PC-9 (cell line): ENCODE measurements at regions not wholly inside any gene's neighbourhood (a gene's known extent, or its start where the extent isn't known, plus 50 kb on each side); places are given as distances from the start of the nearest gene placed in this dataset.

Experiments used
- EZH2 ChIP-seq: fragments of 200-600 bp; sonication (generic); IDR thresholded peaks from 2 replicates; pipeline ENCODE4 v1.8.0; 2017; ENCODE audit warnings: antibody characterized with exemption, low read depth
- TF ChIP-seq, protein P1 (sequence below): fragments of 200-600 bp; sonication (generic); conservative IDR thresholded peaks from 2 replicates; pipeline ENCODE4 v1.6.1; 2017; ENCODE audit warnings: mixed run types, antibody characterized with exemption, mild to moderate bottlenecking, moderate library complexity

DNA sequence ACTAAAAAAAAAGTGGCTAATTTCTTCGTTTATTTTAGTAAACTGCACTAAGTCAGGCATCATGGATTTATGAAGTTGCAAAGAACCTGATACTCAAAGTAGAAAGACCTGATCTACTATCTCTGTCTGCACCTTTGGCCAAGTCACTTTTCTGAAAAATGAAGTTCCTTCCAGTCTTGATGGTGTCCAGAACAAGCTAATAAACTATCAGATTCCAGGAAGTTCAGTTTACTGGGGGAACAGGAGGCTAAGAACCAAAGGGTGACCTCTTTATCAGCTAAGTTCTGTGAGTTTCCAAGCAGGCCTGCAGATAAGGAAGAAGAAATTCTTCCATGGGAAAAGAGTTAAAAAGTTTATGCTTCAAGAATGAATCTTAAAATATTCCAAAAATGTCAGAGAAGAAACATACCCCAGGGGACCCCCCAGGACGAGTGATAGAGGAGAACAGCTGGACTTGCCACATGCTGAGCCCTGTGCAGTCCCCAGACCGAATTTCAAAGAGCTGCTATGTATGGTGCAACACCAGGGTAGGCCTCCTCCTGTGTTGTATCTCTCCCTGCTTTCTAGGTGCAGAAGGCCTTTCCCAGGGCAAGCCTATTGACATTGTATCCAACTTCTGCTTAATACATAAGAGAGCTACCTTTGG is 72.8 kb upstream of the FGGY start:
- TF ChIP-seq, protein P1, sequence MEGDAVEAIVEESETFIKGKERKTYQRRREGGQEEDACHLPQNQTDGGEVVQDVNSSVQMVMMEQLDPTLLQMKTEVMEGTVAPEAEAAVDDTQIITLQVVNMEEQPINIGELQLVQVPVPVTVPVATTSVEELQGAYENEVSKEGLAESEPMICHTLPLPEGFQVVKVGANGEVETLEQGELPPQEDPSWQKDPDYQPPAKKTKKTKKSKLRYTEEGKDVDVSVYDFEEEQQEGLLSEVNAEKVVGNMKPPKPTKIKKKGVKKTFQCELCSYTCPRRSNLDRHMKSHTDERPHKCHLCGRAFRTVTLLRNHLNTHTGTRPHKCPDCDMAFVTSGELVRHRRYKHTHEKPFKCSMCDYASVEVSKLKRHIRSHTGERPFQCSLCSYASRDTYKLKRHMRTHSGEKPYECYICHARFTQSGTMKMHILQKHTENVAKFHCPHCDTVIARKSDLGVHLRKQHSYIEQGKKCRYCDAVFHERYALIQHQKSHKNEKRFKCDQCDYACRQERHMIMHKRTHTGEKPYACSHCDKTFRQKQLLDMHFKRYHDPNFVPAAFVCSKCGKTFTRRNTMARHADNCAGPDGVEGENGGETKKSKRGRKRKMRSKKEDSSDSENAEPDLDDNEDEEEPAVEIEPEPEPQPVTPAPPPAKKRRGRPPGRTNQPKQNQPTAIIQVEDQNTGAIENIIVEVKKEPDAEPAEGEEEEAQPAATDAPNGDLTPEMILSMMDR: no peak
- TF ChIP-seq EZH2: no peak
